Endothelial cell (in vitro differentiated cells): ENCODE measurements at regions not wholly inside any gene's neighbourhood (a gene's known extent, or its start where the extent isn't known, plus 50 kb on each side); places are given as distances from the start of the nearest gene placed in this dataset.

Source experiments
- DNase-seq: peaks from one replicate; pipeline ENCODE4 v3.0.0; 2021; ENCODE audit warnings: low spot score
- H3K27ac Mint-ChIP-seq: one replicate; pipeline ENCODE4 v1.8.0; 2021; ENCODE audit warnings: mixed read lengths, inconsistent platforms; ENCODE audit not compliant: unreplicated experiment
- H3K27me3 Mint-ChIP-seq: one replicate; pipeline ENCODE4 v1.8.0; 2021; ENCODE audit warnings: mild to moderate bottlenecking, moderate library complexity, mixed read lengths, inconsistent platforms; ENCODE audit not compliant: unreplicated experiment
- H3K36me3 Mint-ChIP-seq: one replicate; pipeline ENCODE4 v1.8.0; 2021; ENCODE audit warnings: mild to moderate bottlenecking, low read depth, mixed read lengths, inconsistent platforms; ENCODE audit not compliant: unreplicated experiment
- H3K4me1 Mint-ChIP-seq: one replicate; pipeline ENCODE4 v1.8.0; 2021; ENCODE audit warnings: mild to moderate bottlenecking, mixed read lengths, inconsistent platforms; ENCODE audit not compliant: unreplicated experiment
- H3K4me3 Mint-ChIP-seq: one replicate; pipeline ENCODE4 v1.8.0; 2021; ENCODE audit warnings: mild to moderate bottlenecking, mixed read lengths, inconsistent platforms; ENCODE audit not compliant: unreplicated experiment
- H3K9me3 Mint-ChIP-seq: one replicate; pipeline ENCODE4 v1.8.0; 2021; ENCODE audit warnings: mixed read lengths, inconsistent platforms; ENCODE audit not compliant: unreplicated experiment
- CTCF ChIP-seq: fragments of 200-600 bp; sonication (generic); IDR thresholded peaks from one replicate; pipeline ENCODE4 v1.5.0; 2021; ENCODE audit warnings: antibody characterized with exemption; ENCODE audit not compliant: unreplicated experiment

- H3K4me1 Mint-ChIP-seq: no peaks in the 10 kb centered on the region
- peaks cover 2% of the 10 kb centered on the region for H3K27me3 Mint-ChIP-seq
- no peak overlapping the region for H3K4me3 Mint-ChIP-seq
- TF ChIP-seq CTCF: no peak
- DNase-seq: no peak
- H3K27ac Mint-ChIP-seq: no peak overlapping the region
- H3K36me3 Mint-ChIP-seq: no peaks in the 10 kb centered on the region
- no peaks in the 10 kb centered on the region for H3K9me3 Mint-ChIP-seq
These were observed 78.6 kb upstream of the TTC34 start for GRCh38 chr1:2880086-2880485.

- TF ChIP-seq CTCF: no peak
- Mint-ChIP-seq H3K4me3 (no peak overlapping the region), H3K27me3 (peaks cover 7% of the 10 kb centered on the region), H3K27ac (no peak overlapping the region), H3K36me3 (no peaks in the 10 kb centered on the region), H3K4me1 (no peaks in the 10 kb centered on the region), H3K9me3 (no peaks in the 10 kb centered on the region)
- DNase-seq: no peak
These were observed 79.4 kb upstream of the TTC34 start for GRCh38 chr1:2880812-2881295.

- DNase-seq: no peak
- Mint-ChIP-seq H3K4me3 (no peak overlapping the region), H3K27ac (no peak overlapping the region), H3K27me3 (peaks cover 8% of the 10 kb centered on the region), H3K4me1 (no peaks in the 10 kb centered on the region), H3K9me3 (no peaks in the 10 kb centered on the region), H3K36me3 (no peaks in the 10 kb centered on the region)
- TF ChIP-seq CTCF: no peak
These were observed 80.1 kb upstream of the TTC34 start for GRCh38 chr1:2881556-2881955.

- DNase-seq: no peak
- H3K9me3 Mint-ChIP-seq: no peaks in the 10 kb centered on the region
- H3K27ac Mint-ChIP-seq: no peak overlapping the region
- no peaks in the 10 kb centered on the region for H3K36me3 Mint-ChIP-seq
- peaks cover 8% of the 10 kb centered on the region for H3K27me3 Mint-ChIP-seq
- no peak overlapping the region for H3K4me3 Mint-ChIP-seq
- no peaks in the 10 kb centered on the region for H3K4me1 Mint-ChIP-seq
- TF ChIP-seq CTCF: no peak
These were observed 81.6 kb upstream of the TTC34 start for GRCh38 chr1:2882966-2883696.

- no peak for DNase-seq
- no peak for TF ChIP-seq CTCF
- peaks cover 8% of the 10 kb centered on the region for H3K27me3 Mint-ChIP-seq
- H3K4me1 Mint-ChIP-seq: no peaks in the 10 kb centered on the region
- no peak overlapping the region for H3K27ac Mint-ChIP-seq
- H3K9me3 Mint-ChIP-seq: no peaks in the 10 kb centered on the region
- no peak overlapping the region for H3K4me3 Mint-ChIP-seq
- no peaks in the 10 kb centered on the region for H3K36me3 Mint-ChIP-seq
These were observed 83.5 kb upstream of the TTC34 start for GRCh38 chr1:2885001-2885400.
